ENCODE measurements at regions not wholly inside any gene's neighbourhood (a gene's known extent, or its start where the extent isn't known, plus 50 kb on each side); places are given as distances from the start of the nearest gene placed in this dataset.
A peak's percentile ranks its signal among the peaks of the same experiment; 100 is the strongest.

DNA sequence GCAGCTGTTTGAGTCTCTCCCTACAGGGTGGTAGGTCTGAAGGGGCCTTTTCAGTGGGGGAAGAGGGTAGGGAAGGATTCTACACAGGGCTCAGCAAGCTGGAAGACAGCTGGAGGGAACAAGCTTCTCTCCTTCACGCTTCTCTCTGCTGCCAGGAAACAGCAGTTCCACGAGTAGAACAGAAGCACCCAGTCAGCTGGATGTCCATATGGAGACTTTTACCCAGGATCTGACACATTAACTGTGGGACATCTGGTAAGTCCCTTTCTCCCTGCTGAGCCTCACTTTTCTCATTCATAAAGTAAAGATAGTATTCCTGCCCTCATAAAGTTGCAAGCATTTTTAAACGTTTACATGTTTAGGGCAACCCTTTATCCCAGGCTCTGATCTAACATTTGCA is 280.3 kb downstream of the OMA1 start:
- H3K9me3 Mint-ChIP-seq: peaks cover 0 to 2% (median 0%) of the 10 kb centered on the region in 3 donors
- H3K27ac Mint-ChIP-seq: no peak overlapping the region
- peaks cover 2% of the 10 kb centered on the region for H3K36me3 Mint-ChIP-seq
- H3K27me3 Mint-ChIP-seq: no peaks in the 10 kb centered on the region
- no peak overlapping the region for H3K4me3 Mint-ChIP-seq
- no peaks in the 10 kb centered on the region for H3K4me1 Mint-ChIP-seq

DNA sequence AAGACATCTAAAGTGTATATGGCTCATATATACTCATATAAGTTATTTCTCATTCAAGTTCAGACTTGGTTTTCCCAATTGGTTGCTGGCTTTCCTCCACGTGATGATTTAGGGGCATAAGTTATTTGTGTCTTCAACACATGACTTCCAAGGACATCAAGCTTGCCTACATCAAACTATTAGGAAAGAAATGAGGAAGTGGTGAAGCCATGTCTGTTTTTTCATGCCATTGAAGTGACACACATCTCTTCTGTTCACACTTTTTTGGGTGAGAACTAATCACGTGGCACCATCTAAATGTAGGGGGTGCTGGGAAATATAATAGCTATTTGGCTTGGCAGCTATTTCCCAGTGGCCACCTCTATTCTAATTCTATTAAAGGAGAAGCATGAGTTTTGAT is 282.1 kb downstream of the OMA1 start:
- H3K4me3 Mint-ChIP-seq: no peak overlapping the region
- no peaks in the 10 kb centered on the region for H3K27me3 Mint-ChIP-seq
- no peak overlapping the region for H3K27ac Mint-ChIP-seq
- H3K9me3 Mint-ChIP-seq: peaks cover 0 to 2% (median 0%) of the 10 kb centered on the region in 3 donors
- no peaks in the 10 kb centered on the region for H3K4me1 Mint-ChIP-seq
- peaks cover 2% of the 10 kb centered on the region for H3K36me3 Mint-ChIP-seq

DNA sequence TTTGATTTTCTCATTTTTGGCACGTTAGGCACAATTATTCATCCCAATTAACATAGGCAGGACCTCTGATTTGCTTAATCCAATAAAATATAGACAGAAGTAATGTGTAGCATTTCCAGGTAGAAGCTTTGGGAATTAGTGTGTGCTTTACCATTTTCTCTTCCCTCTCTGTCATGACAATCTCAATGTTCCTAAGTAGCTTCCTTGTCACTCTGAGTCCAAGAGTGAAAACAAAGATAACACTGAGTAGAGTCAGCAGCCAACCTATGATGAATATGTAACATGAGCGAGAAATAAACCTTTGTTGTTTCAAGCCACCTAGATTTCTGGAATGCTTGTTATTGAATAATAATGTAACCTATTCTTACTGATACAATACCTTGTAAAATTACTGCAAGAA is 283.8 kb downstream of the OMA1 start:
- H3K27ac Mint-ChIP-seq: no peak overlapping the region
- no peaks in the 10 kb centered on the region for H3K4me1 Mint-ChIP-seq
- H3K36me3 Mint-ChIP-seq: peaks cover 2% of the 10 kb centered on the region
- H3K9me3 Mint-ChIP-seq: peaks cover 0 to 2% (median 0%) of the 10 kb centered on the region in 3 donors
- no peak overlapping the region for H3K4me3 Mint-ChIP-seq
- H3K27me3 Mint-ChIP-seq: no peaks in the 10 kb centered on the region

DNA sequence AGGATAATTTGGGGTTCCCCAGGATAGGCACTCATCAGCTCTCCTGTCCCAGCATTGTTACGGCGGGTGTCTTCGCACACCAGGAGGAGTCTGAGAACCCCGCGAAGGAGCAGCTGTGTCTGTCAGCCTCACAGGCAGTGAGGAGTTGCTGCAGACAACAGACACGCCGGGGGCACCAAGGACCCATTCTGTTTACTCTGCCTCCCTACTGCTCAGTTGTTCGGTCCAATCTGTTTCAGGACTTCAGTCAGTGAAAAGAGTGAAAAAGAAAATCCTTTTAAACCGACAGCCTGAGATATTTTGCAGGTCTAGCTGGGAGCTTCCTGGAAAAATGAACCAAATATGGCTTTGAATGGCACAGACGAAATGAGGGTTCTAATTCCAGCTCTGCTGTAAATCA is 288.4 kb downstream of the OMA1 start:
- Mint-ChIP-seq H3K4me3 (no peak overlapping the region), H3K9me3 (peaks cover 0 to 6% (median 5%) of the 10 kb centered on the region in 3 donors), H3K27ac (no peak overlapping the region), H3K36me3 (peaks cover 7% of the 10 kb centered on the region), H3K27me3 (no peaks in the 10 kb centered on the region), H3K4me1 (no peaks in the 10 kb centered on the region)

DNA sequence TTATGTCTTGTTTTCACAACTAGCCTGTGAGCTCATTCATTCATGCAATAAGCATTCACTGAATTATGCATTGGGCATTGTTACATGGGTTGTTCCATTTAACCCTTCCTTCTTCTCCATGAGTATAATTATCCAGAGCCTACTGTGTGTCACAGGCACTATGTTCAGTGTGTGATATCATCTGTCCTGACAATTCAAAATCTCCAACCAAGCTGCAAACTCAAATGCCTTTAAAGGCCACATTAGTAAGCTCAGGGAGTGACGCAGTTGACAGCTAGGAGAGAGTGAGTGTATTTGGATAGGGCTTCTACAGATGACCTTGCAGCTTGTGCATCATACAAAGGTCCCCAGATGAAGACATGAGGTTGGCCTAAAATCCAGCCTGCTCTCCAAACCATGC is 289.5 kb downstream of the OMA1 start:
- Mint-ChIP-seq H3K9me3 (peaks cover 0 to 6% (median 5%) of the 10 kb centered on the region in 3 donors), H3K36me3 (peaks cover 7% of the 10 kb centered on the region), H3K4me1 (no peaks in the 10 kb centered on the region), H3K4me3 (no peak overlapping the region), H3K27me3 (peaks cover 2% of the 10 kb centered on the region), H3K27ac (no peak overlapping the region)

GRCh38 chr1:58256546-58256945 is 290.0 kb downstream of the OMA1 start:
- Mint-ChIP-seq H3K9me3 (peaks cover 0 to 6% (median 5%) of the 10 kb centered on the region in 3 donors), H3K36me3 (peaks cover 7% of the 10 kb centered on the region), H3K4me3 (no peak overlapping the region), H3K27me3 (peaks cover 4% of the 10 kb centered on the region), H3K4me1 (no peaks in the 10 kb centered on the region), H3K27ac (no peak overlapping the region)

GRCh38 chr1:58256041-58256440 is 290.5 kb downstream of the OMA1 start:
- peaks cover 0 to 6% (median 5%) of the 10 kb centered on the region in 3 donors for H3K9me3 Mint-ChIP-seq

DNA sequence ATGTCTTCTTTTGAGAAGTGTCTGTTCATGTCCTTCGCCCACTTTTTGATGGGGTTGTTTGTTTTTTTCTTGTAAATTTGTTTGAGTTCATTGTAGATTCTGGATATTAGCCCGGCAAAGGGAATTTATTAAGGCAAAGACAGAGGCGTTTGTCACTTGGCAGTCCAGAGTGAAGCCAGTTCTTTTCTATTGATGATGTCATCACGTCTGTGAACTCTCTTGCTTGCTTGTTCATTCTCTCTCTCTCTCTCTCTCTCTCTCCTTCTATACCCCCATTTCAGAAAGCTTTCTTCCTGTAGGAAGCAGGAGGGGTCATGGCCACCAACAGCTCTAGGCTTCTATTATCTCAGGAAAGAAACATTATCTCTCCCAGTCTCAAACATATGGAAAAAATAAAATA is 291.3 kb downstream of the OMA1 start:
- Mint-ChIP-seq H3K27me3 (peaks cover 14% of the 10 kb centered on the region), H3K4me1 (no peaks in the 10 kb centered on the region), H3K4me3 (no peak overlapping the region), H3K9me3 (peaks cover 0 to 6% (median 5%) of the 10 kb centered on the region in 3 donors), H3K36me3 (peaks cover 5% of the 10 kb centered on the region), H3K27ac (peak overlapping the region in 1 of 3 donors; percentile 25)

More at GRCh38 chr1:58256041-58256440, 290.5 kb downstream of the OMA1 start:
- Mint-ChIP-seq H3K36me3 (peaks cover 5% of the 10 kb centered on the region), H3K27me3 (peaks cover 7% of the 10 kb centered on the region), H3K4me3 (no peak overlapping the region), H3K27ac (no peak overlapping the region), H3K4me1 (no peaks in the 10 kb centered on the region)

- Mint-ChIP-seq H3K4me1 (peaks cover 0 to 4% (median 2%) of the 10 kb centered on the region in 3 donors), H3K36me3 (peaks cover 5% of the 10 kb centered on the region), H3K27me3 (peaks cover 36% of the 10 kb centered on the region), H3K27ac (no peak overlapping the region), H3K4me3 (no peak overlapping the region), H3K9me3 (peaks cover 0 to 6% (median 5%) of the 10 kb centered on the region in 3 donors)
These were observed 295.0 kb downstream of the OMA1 start for GRCh38 chr1:58251430-58252073.

GRCh38 chr1:58250587-58250948 is 296.0 kb downstream of the OMA1 start:
- H3K27me3 Mint-ChIP-seq: peaks cover 39% of the 10 kb centered on the region
- H3K36me3 Mint-ChIP-seq: peaks cover 5% of the 10 kb centered on the region
- H3K4me3 Mint-ChIP-seq: peak overlapping the region in 1 of 4 donors; percentile 64
- no peak overlapping the region for H3K27ac Mint-ChIP-seq
- peaks cover 0 to 6% (median 5%) of the 10 kb centered on the region in 3 donors for H3K9me3 Mint-ChIP-seq
- H3K4me1 Mint-ChIP-seq: peaks cover 0 to 4% (median 2%) of the 10 kb centered on the region in 3 donors

DNA sequence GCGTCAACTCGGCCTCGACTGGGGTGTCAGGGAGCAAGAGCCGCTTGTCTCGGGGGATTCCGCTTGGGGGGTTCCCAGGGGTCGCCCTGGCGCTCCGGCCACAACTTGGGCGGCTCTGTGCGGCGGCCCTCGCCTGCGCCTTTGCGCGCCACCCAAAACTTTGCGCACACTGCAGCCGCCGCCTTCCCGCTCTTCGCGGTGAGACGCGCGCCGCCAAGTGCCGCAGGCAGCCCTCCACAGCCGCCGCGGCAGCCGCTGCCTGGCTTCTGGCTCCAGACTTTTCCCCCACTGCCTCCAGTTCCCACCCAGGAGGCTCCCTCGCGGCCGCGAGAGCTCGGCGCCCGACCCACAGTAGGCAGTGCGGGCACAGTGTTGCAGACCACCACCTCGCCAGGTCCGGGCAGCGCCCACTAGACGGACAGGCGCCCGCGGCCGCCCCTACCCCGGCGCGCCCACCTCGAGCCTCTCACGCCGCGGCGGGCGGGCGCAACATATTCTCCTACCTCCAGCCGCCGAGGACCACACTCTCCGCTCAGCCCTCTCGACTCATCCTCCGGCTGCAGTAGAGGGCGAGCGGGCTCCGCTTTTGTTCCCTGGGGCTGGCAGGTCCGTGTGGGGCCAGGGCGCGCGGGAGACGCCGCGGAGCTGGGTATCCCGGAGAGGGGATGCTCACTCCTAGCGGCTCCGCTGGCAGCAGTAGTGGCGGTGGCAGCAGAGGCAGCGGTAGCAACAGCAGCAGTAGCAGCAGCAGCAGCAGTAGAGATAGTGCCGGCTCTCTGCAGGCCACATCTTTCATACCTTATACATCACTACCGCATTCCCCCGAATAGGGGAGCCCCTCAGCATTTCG is 296.6 kb downstream of the OMA1 start:
- Mint-ChIP-seq H3K27ac (peak overlapping the region in 1 of 3 donors; percentile 68), H3K9me3 (peaks cover 0 to under 1% (median 0%) of the 10 kb centered on the region in 3 donors), H3K36me3 (peaks cover 1% of the 10 kb centered on the region), H3K27me3 (peaks cover 45% of the 10 kb centered on the region), H3K4me3 (peak overlapping the region in 1 of 4 donors; percentile 65), H3K4me1 (peaks cover 0 to 4% (median 2%) of the 10 kb centered on the region in 3 donors)

DNA sequence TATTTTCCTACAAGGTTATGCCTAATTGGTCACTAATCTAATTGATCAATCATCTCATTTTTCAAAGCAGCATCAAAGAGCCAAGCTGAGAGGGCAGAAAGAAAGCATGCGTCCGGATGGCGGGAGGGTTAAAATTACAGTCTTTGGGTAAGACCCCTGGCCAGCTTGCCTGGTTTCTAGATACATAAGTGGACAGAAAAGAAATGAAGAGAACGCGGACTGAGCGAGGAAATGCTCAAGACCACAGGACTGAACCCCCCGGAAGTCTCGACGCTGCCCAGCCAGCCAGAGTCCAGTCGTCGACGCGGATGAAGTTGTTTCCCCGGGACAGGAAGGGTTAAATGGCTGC is 297.2 kb downstream of the OMA1 start:
- Mint-ChIP-seq H3K9me3 (no peaks in the 10 kb centered on the region), H3K27ac (no peak overlapping the region), H3K36me3 (peaks cover 1% of the 10 kb centered on the region), H3K27me3 (peaks cover 45% of the 10 kb centered on the region), H3K4me3 (no peak overlapping the region), H3K4me1 (peaks cover 0 to 4% (median 2%) of the 10 kb centered on the region in 3 donors)

DNA sequence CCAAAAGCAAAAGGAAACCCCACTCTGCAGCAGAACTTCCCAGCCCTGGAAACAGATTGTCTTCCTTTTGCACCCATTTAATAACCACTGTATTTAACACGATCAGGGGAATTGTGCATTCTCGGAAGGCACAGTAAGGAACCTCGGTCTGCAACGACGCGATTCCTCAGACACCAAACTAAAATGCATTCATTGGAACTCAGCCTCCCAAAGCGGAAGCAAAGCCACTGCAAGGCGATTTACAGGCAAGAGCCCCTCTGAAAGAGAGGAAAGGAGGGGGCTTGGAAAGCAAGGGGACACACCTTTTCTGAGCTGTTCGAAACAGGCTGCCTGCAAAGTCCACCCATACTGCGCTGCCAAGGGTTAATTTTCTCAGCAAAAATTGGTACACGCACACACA is 297.7 kb downstream of the OMA1 start:
- Mint-ChIP-seq H3K9me3 (no peaks in the 10 kb centered on the region), H3K27me3 (peaks cover 47% of the 10 kb centered on the region), H3K36me3 (no peaks in the 10 kb centered on the region), H3K27ac (no peak overlapping the region), H3K4me1 (peaks cover 0 to 4% (median 2%) of the 10 kb centered on the region in 3 donors), H3K4me3 (peak overlapping the region in 1 of 4 donors; percentile 42)

DNA sequence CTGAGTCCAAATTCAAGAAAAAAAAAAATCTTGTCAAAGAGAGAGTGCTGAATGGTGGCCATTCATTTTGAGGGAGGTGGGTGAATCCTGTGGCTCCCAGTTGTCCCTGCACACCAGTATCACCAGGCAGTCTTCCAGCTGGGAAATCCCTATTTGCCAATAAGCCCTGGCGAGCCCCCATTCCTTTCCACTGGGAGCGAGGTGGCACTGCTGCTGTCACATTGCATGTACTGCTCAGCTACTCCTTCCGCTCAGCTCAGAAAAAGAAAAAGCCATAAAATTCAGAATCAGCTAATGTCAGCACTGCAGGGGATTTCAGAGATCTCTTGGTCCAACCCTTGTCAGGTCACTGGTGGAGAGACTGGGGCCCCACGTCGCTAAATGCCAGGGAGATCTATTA is 298.5 kb downstream of the OMA1 start:
- Mint-ChIP-seq H3K4me1 (peaks cover 0 to 4% (median 2%) of the 10 kb centered on the region in 3 donors), H3K27me3 (peaks cover 48% of the 10 kb centered on the region), H3K4me3 (no peak overlapping the region), H3K9me3 (no peaks in the 10 kb centered on the region), H3K27ac (no peak overlapping the region), H3K36me3 (no peaks in the 10 kb centered on the region)

DNA sequence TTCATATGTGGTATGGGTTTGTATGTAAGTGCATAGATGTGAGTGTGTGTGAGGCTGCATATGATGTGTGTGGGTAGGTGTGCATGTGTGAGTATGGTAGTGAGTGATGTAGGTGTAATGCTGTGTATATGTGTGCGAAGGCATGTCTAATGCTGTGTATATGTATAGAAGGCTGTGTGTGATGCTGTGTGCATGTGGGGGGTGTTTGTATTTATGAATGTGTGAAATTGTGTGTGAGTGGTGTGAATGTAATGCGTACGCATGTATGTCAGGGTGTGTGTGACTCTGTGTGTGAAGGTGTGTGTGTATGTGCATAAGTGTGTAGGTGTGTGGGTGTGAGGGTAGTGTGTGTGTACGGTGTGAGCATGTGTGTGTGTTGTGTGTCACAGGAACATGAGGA is 300.0 kb downstream of the OMA1 start:
- H3K27me3 Mint-ChIP-seq: peaks cover 44% of the 10 kb centered on the region

More for the DNA sequence above, 300.0 kb downstream of the OMA1 start:
- no peaks in the 10 kb centered on the region for H3K9me3 Mint-ChIP-seq
- H3K27ac Mint-ChIP-seq: no peak overlapping the region
- no peak overlapping the region for H3K4me3 Mint-ChIP-seq
- H3K36me3 Mint-ChIP-seq: no peaks in the 10 kb centered on the region
- peaks cover 0 to 4% (median 2%) of the 10 kb centered on the region in 3 donors for H3K4me1 Mint-ChIP-seq
